Neuronal stem cell (in vitro differentiated cells): ENCODE measurements at regions not wholly inside any gene's neighbourhood (a gene's known extent, or its start where the extent isn't known, plus 50 kb on each side); places are given as distances from the start of the nearest gene placed in this dataset.

Source experiments
- DNase-seq: peaks from one replicate; pipeline ENCODE4 v3.0.0-alpha.2; 2013; ENCODE audit warnings: low spot score
- H2AFZ ChIP-seq: one replicate; pipeline ENCODE4 v1.6.1; 2013; ENCODE audit warnings: mild to moderate bottlenecking, low read length, inconsistent platforms
- H2AK5ac ChIP-seq: 2 replicates; pipeline ENCODE4 v1.6.1; 2013; ENCODE audit warnings: low read depth, mild to moderate bottlenecking, inconsistent platforms, low read length, moderate library complexity, mixed read lengths
- H2BK120ac ChIP-seq: 2 replicates; pipeline ENCODE4 v1.6.1; 2013; ENCODE audit warnings: low read depth, mild to moderate bottlenecking, inconsistent platforms, low read length, moderate library complexity, mixed read lengths
- H2BK12ac ChIP-seq: one replicate; pipeline ENCODE4 v1.6.1; 2013; ENCODE audit warnings: low read length, inconsistent platforms
- H2BK15ac ChIP-seq: 2 replicates; pipeline ENCODE4 v1.6.1; 2013; ENCODE audit warnings: mild to moderate bottlenecking, low read length, inconsistent platforms, mixed read lengths
- H2BK5ac ChIP-seq: one replicate; pipeline ENCODE4 v1.6.1; 2013; ENCODE audit warnings: inconsistent platforms, mild to moderate bottlenecking, low read length, moderate library complexity
- H3K14ac ChIP-seq: one replicate; pipeline ENCODE4 v1.6.1; 2013; ENCODE audit warnings: low read length, inconsistent platforms
- H3K18ac ChIP-seq: 2 replicates; pipeline ENCODE4 v1.6.1; 2013; ENCODE audit warnings: low read length, inconsistent platforms
- H3K23ac ChIP-seq: 2 replicates; pipeline ENCODE4 v1.6.1; 2013; ENCODE audit warnings: low read depth, mild to moderate bottlenecking, mixed read lengths, low read length, inconsistent platforms; ENCODE audit not compliant: poor library complexity
- H3K27ac ChIP-seq: replicated peaks from 3 replicates; pipeline ENCODE4 v1.5.1; 2013; ENCODE audit warnings: low read length, inconsistent platforms
- H3K27me3 ChIP-seq, 3 experiments: 2 replicates each; pipeline ENCODE4 v1.6.1; 2013; ENCODE audit warnings: low read length in 3 of 3, mild to moderate bottlenecking in 2 of 3, inconsistent platforms in 1 of 3, low read depth in 1 of 3, mixed read lengths in 1 of 3, moderate library complexity in 1 of 3; ENCODE audit not compliant: control insufficient read depth in 3 of 3, insufficient read depth in 3 of 3
- H3K36me3 ChIP-seq, 2 donors: replicated peaks in 1 of 2; 2 replicates each; pipeline ENCODE4 v1.6.1; 2013; ENCODE audit warnings: low read length in 2 of 2; ENCODE audit not compliant: control insufficient read depth in 2 of 2, insufficient read depth in 2 of 2
- H3K4ac ChIP-seq: 2 replicates; pipeline ENCODE4 v1.6.1; 2013; ENCODE audit warnings: inconsistent platforms, mild to moderate bottlenecking, low read length, moderate library complexity
- H3K4me1 ChIP-seq, 2 donors: 1 replicate in 1 of 2; 2 replicates in 1 of 2; pipeline ENCODE4 v1.6.1; 2013; ENCODE audit warnings: low read length in 2 of 2, low read depth in 1 of 2; ENCODE audit not compliant: control insufficient read depth in 2 of 2, insufficient read depth in 1 of 2
- H3K4me2 ChIP-seq: one replicate; pipeline ENCODE4 v1.6.1; 2013; ENCODE audit warnings: mild to moderate bottlenecking, low read length, inconsistent platforms; ENCODE audit not compliant: insufficient read depth, poor library complexity, severe bottlenecking
- H3K4me3 ChIP-seq, 2 donors: 2 replicates each; pipeline ENCODE4 v1.5.1; 2013; ENCODE audit warnings: low read length in 2 of 2, mild to moderate bottlenecking in 2 of 2, inconsistent platforms in 1 of 2, moderate library complexity in 1 of 2
- H3K79me1 ChIP-seq: one replicate; pipeline ENCODE4 v1.6.1; 2013; ENCODE audit warnings: low read depth, mild to moderate bottlenecking, inconsistent platforms, low read length, moderate library complexity
- H3K9ac ChIP-seq: one replicate; pipeline ENCODE4 v1.6.1; 2013; ENCODE audit warnings: mild to moderate bottlenecking, low read depth, low read length, inconsistent platforms; ENCODE audit not compliant: poor library complexity
- H3K9me3 ChIP-seq, 2 donors: replicated peaks in 1 of 2; 2 replicates each; pipeline versions ENCODE3 to v1.6.1; 2013; ENCODE audit warnings: low read length in 2 of 2, mild to moderate bottlenecking in 2 of 2, inconsistent platforms in 1 of 2, low read depth in 1 of 2, mixed read lengths in 1 of 2, moderate library complexity in 1 of 2; ENCODE audit not compliant: control insufficient read depth in 2 of 2, insufficient read depth in 1 of 2
- H4K8ac ChIP-seq: one replicate; pipeline ENCODE4 v1.6.1; 2013; ENCODE audit warnings: low read depth, mild to moderate bottlenecking, inconsistent platforms, low read length, moderate library complexity
- H4K91ac ChIP-seq: one replicate; pipeline ENCODE4 v1.6.1; 2013; ENCODE audit warnings: low read length, low read depth, mild to moderate bottlenecking, inconsistent platforms; ENCODE audit not compliant: poor library complexity
- WGBS, 2 donors: extraction: QIAGEN DNeasy Blood & Tissue Kit; methylation state at CpG; one replicate each; pipeline ENCODE4 v1.1.7; 2013; ENCODE audit warnings: missing lambda C conversion rate in 2 of 2, mixed read lengths in 1 of 2; ENCODE audit not compliant: insufficient read length in 2 of 2, insufficient replicate concordance in 1 of 2; ENCODE audit errors: extremely low coverage in 2 of 2; 5-methylcytosine and 5-hydroxymethylcytosine counted together

DNA sequence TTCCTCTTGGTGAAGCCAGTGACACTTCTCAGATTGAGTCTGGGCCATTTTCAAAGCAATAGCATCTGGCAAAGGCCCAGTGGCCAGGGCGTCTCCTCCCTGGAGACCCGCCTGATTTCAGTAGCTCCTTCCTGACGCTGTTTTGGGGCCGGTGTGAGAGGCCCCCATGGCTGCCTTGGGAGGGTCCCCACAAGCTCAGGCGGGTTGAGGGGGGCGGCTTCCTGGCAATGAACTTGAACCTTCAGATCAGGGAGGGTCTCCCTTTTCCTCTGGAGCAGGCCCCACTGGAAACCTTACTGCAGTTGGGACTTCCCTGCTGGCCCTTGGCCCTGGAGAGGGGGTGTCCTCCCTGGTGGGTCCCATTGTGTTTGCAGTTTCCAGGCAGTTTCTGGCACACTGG, 121.2 kb downstream of the CRYAA start:
- Histone ChIP-seq H2BK15ac (no peak overlapping the region), H2AK5ac (no peak overlapping the region), H2AFZ (no peak overlapping the region), H2BK12ac (no peak overlapping the region), H3K27ac (no peak overlapping the region), H3K79me1 (no peaks in the 10 kb centered on the region), H3K18ac (peak overlapping the region; percentile 32), H3K23ac (no peak overlapping the region), H4K8ac (no peak overlapping the region), H4K91ac (no peak overlapping the region), H3K4ac (no peak overlapping the region), H3K4me2 (no peak overlapping the region), H2BK120ac (no peak overlapping the region), H3K4me1 (peaks cover 4 to 5% of the 10 kb centered on the region in 2 donors), H3K4me3 (no peak overlapping the region), H3K14ac (no peak overlapping the region), H3K27me3 (peaks cover 0 to 5% (median 0%) of the 10 kb centered on the region in 3 experiments), H2BK5ac (peak overlapping the region; percentile 34), H3K9ac (no peak overlapping the region), H3K9me3 (no peaks in the 10 kb centered on the region), H3K36me3 (no peaks in the 10 kb centered on the region)
- DNase-seq: no peak
- no CpG with 5 or more reads among the region's 6 CpGs for WGBS, 2 donors

DNA sequence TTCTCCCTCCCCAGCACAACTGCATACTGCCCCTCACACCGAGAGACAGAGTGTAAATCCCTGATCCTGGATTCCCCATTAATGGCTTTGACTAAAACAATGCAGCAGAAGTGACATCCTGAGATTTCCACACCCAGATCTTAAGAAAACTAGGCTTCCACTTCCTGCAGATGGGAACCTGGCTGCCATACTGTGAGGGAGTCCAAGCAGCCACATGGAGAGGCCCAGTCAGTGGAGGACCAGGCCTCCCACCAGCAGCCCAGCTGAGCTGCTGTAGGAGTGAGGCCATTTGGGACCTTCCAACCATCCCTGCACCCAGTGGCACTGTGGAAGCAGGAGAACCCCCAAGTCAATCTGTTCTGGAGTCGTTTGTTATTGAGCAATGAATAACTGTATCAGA, 120.6 kb downstream of the CRYAA start:
- no peak overlapping the region for H2AK5ac ChIP-seq
- H3K9ac ChIP-seq: no peak overlapping the region
- H3K79me1 ChIP-seq: no peaks in the 10 kb centered on the region
- no peak overlapping the region for H2BK15ac ChIP-seq
- H2BK120ac ChIP-seq: no peak overlapping the region
- no peak overlapping the region for H3K18ac ChIP-seq
- H3K23ac ChIP-seq: no peak overlapping the region
- no peaks in the 10 kb centered on the region for H3K9me3 ChIP-seq
- no peak for DNase-seq
- peaks cover 4 to 5% of the 10 kb centered on the region in 2 donors for H3K4me1 ChIP-seq
- no peak overlapping the region for H4K91ac ChIP-seq
- no peak overlapping the region for H3K14ac ChIP-seq
- no peak overlapping the region for H3K4me3 ChIP-seq
- WGBS, 2 donors: no CpG with 5 or more reads among the region's 2 CpGs
- no peak overlapping the region for H2BK12ac ChIP-seq
- no peak overlapping the region for H2AFZ ChIP-seq
- H3K4me2 ChIP-seq: no peak overlapping the region
- no peak overlapping the region for H3K4ac ChIP-seq
- H4K8ac ChIP-seq: no peak overlapping the region
- no peaks in the 10 kb centered on the region for H3K36me3 ChIP-seq
- no peak overlapping the region for H2BK5ac ChIP-seq
- H3K27me3 ChIP-seq: peaks cover 0 to 5% (median 0%) of the 10 kb centered on the region in 3 experiments
- H3K27ac ChIP-seq: no peak overlapping the region

DNA sequence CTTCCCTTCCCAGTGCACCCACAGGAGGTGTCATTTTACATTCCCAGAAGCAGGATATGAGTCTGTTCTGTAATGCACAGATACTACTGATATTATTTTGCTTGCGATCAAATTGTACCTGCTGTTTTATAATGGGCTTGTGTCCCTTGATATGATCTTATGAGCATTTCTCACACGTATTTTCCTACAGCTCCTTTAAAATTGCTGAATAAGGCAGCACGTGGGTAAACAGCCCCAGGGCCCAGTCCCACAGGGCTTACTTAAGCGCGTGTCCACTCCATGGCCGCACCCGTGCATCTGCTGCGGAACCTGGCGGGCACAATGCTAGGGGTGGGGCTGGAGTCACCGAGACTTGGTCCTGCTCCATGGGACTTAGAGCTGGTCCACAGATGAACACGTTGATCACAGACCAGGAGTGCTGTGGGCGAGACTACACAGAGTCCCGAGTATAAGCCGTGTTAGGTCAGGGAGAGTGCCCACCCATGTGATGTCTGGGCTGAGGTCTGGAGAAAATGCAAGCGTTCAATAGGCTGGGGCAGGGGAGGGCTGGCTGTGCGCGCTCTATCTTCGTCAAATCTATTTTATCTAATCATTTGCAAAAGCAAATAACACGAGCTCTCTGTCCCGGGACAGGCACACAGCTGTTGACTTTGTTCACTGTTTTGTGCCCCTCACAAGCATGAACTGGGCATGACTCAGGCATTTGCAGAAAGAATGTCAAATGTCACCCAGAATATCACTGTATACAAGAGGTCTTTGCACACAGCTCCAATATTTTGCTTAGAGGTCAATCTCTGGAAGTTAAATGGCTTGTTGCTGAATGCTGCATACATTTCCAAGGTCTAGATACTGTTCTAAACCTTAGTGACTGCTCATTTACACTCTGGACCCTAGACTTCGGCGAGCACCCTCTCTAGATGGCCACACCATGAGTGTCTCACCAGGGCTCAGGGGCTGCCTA, 119.3 kb downstream of the CRYAA start:
- Histone ChIP-seq H3K9ac (no peak overlapping the region), H3K36me3 (no peaks in the 10 kb centered on the region), H3K23ac (no peak overlapping the region), H2AFZ (no peak overlapping the region), H3K27me3 (peaks cover 0 to 5% (median 0%) of the 10 kb centered on the region in 3 experiments), H3K9me3 (no peaks in the 10 kb centered on the region), H3K4me1 (peaks cover 4 to 5% of the 10 kb centered on the region in 2 donors), H3K79me1 (no peaks in the 10 kb centered on the region), H3K18ac (peak overlapping the region; percentile 46), H2BK120ac (no peak overlapping the region), H2BK5ac (peak overlapping the region; percentile 63), H3K14ac (no peak overlapping the region), H2BK12ac (no peak overlapping the region), H3K4me2 (no peak overlapping the region), H4K8ac (no peak overlapping the region), H3K27ac (no peak overlapping the region), H2BK15ac (no peak overlapping the region), H3K4me3 (peak overlapping the region in 1 of 2 donors; percentile 8), H2AK5ac (peak overlapping the region; percentile 33), H4K91ac (no peak overlapping the region), H3K4ac (no peak overlapping the region)
- DNase-seq: no peak
- no CpG with 5 or more reads among the region's 22 CpGs for WGBS, 2 donors

DNA sequence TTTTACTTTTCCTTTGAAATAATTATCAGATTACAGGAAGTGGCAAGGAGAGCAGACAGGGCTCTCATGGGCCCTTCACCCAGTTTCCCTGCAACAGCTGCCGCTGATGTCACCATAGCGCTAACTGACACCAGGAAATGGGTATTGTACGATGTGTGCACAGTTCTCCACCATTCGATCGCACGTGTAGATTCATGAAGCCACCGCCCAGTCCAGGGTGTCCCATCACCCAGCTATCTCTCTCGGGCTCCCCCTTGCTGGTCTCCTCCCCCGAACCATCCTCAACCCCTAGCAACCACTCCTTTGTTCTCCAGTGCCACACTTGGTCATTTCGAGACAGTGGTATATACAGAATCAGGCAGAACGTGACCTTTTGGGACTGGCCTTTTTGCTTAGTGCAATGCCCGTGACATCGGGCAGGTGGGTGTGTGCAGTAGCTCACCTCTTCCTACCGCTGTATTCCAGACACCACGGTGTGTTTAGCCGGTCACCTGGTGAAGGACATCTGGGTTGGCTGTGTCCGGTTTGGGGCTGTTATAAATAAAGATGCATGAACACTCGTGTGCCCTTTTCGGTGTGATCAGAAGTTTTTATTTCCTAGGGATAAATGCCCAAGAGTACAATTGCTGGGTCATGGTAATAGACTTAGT, 118.4 kb downstream of the CRYAA start:
- Histone ChIP-seq H2AFZ (no peak overlapping the region), H3K4ac (no peak overlapping the region), H3K36me3 (no peaks in the 10 kb centered on the region), H3K27ac (no peak overlapping the region), H2BK5ac (no peak overlapping the region), H3K27me3 (peaks cover 0 to 1% (median 0%) of the 10 kb centered on the region in 3 experiments), H3K23ac (no peak overlapping the region), H4K8ac (no peak overlapping the region), H3K9ac (no peak overlapping the region), H3K14ac (no peak overlapping the region), H3K18ac (peak overlapping the region; percentile 63), H3K79me1 (no peaks in the 10 kb centered on the region), H3K4me2 (no peak overlapping the region), H2BK12ac (no peak overlapping the region), H2AK5ac (no peak overlapping the region), H4K91ac (no peak overlapping the region), H3K9me3 (no peaks in the 10 kb centered on the region), H2BK15ac (no peak overlapping the region), H3K4me1 (peaks cover 4 to 5% of the 10 kb centered on the region in 2 donors), H2BK120ac (no peak overlapping the region), H3K4me3 (peak overlapping the region in 1 of 2 donors; percentile 55)
- WGBS, 2 donors: no CpG with 5 or more reads among the region's 19 CpGs
- no peak for DNase-seq
